ENCODE measurements at regions not wholly inside any gene's neighbourhood (a gene's known extent, or its start where the extent isn't known, plus 50 kb on each side); places are given as distances from the start of the nearest gene placed in this dataset.

- Histone ChIP-seq H3K27ac (ENCODE audit: low read depth in 1 of 2, low read length in 2 of 2) (no peak overlapping the region), H3K36me3 (ENCODE audit: insufficient read depth, low read length) (no peaks in the 10 kb centered on the region), H3K27me3 (ENCODE audit: control insufficient read depth in 1 of 2, insufficient read depth in 2 of 2, low read length in 2 of 2) (no peaks in the 10 kb centered on the region), H3K9me3 (ENCODE audit: control insufficient read depth in 1 of 2, insufficient read depth in 1 of 2, low read length in 2 of 2) (no peaks in the 10 kb centered on the region), H3K4me1 (ENCODE audit: insufficient read depth, low read length) (no peaks in the 10 kb centered on the region), H3K4me3 (ENCODE audit: low read length) (no peak overlapping the region)
- TF ChIP-seq, protein P1, sequence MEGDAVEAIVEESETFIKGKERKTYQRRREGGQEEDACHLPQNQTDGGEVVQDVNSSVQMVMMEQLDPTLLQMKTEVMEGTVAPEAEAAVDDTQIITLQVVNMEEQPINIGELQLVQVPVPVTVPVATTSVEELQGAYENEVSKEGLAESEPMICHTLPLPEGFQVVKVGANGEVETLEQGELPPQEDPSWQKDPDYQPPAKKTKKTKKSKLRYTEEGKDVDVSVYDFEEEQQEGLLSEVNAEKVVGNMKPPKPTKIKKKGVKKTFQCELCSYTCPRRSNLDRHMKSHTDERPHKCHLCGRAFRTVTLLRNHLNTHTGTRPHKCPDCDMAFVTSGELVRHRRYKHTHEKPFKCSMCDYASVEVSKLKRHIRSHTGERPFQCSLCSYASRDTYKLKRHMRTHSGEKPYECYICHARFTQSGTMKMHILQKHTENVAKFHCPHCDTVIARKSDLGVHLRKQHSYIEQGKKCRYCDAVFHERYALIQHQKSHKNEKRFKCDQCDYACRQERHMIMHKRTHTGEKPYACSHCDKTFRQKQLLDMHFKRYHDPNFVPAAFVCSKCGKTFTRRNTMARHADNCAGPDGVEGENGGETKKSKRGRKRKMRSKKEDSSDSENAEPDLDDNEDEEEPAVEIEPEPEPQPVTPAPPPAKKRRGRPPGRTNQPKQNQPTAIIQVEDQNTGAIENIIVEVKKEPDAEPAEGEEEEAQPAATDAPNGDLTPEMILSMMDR (IDR thresholded peaks at IDR 0.05), result no peak
- no peaks in the 10 kb centered on the region for H3K4me1 Mint-ChIP-seq (ENCODE audit: low read depth)
- H3K36me3 Mint-ChIP-seq (ENCODE audit: low read depth), result no peaks in the 10 kb centered on the region
- H3K27ac Mint-ChIP-seq, result no peak overlapping the region
- ChIA-PET POLR2A (no interaction called here), CTCF (no interaction called here)
- ATAC-seq (ENCODE audit: poor library complexity) (no peak), DNase-seq (no peak)
- H3K4me3 Mint-ChIP-seq, result no peak overlapping the region
- no peaks in the 10 kb centered on the region for H3K27me3 Mint-ChIP-seq
- no peaks in the 10 kb centered on the region for H3K9me3 Mint-ChIP-seq
- intact Hi-C loops (cut with DNase I, micrococcal nuclease), result no loop called here
Measured at GRCh38 chr20:52071136-52071535, 120.4 kb downstream of the ZFP64 start.

DNA sequence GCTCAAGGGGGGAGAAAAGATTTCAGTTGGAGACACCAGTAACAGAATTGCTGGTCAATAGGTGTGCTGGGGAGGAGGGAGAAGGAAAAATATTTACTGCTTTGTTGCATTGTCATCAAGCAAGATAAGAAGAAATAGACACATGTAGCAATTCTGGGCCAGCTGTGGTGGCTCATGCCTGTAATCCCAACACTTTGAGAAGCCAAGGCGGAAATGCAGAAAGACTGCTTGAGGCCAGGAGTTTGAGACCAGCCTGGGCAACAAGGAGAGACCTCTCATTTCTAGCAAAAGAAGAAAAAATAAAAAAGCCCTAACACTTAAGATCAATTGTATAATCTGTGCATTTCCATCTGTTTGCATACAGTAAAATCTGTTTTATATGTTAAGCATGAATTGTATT is 126.6 kb downstream of the ZFP64 start:
- H3K4me3 ChIP-seq (ENCODE audit: low read length), result no peak overlapping the region
- intact Hi-C loops (cut with DNase I, micrococcal nuclease), result no loop called here
- ChIA-PET CTCF (no interaction called here), POLR2A (no interaction called here)
- no peak overlapping the region for H3K27ac ChIP-seq (ENCODE audit: low read depth in 1 of 2, low read length in 2 of 2)
- DNase-seq (no peak), ATAC-seq (ENCODE audit: poor library complexity) (no peak)
- no peaks in the 10 kb centered on the region for H3K27me3 ChIP-seq (ENCODE audit: control insufficient read depth in 1 of 2, insufficient read depth in 2 of 2, low read length in 2 of 2)
- H3K9me3 ChIP-seq (ENCODE audit: control insufficient read depth in 1 of 2, insufficient read depth in 1 of 2, low read length in 2 of 2), result no peaks in the 10 kb centered on the region
- no peaks in the 10 kb centered on the region for H3K4me1 Mint-ChIP-seq (ENCODE audit: low read depth)
- H3K4me1 ChIP-seq (ENCODE audit: insufficient read depth, low read length), result no peaks in the 10 kb centered on the region
- TF ChIP-seq, protein P1 (IDR thresholded peaks at IDR 0.05), result no peak
- H3K9me3 Mint-ChIP-seq, result no peaks in the 10 kb centered on the region
- H3K36me3 Mint-ChIP-seq (ENCODE audit: low read depth), result peaks cover 4% of the 10 kb centered on the region
- no peak overlapping the region for H3K27ac Mint-ChIP-seq
- H3K36me3 ChIP-seq (ENCODE audit: insufficient read depth, low read length), result no peaks in the 10 kb centered on the region
- H3K27me3 Mint-ChIP-seq, result no peaks in the 10 kb centered on the region
- H3K4me3 Mint-ChIP-seq, result no peak overlapping the region

- POLR2A ChIA-PET, result no interaction called here
- peaks cover 4% of the 10 kb centered on the region for H3K9me3 Mint-ChIP-seq
Measured at GRCh38 chr20:52062452-52063209, 128.9 kb downstream of the ZFP64 start.

More at GRCh38 chr20:52062452-52063209, 128.9 kb downstream of the ZFP64 start:
- TF ChIP-seq, protein P1 (IDR thresholded peaks at IDR 0.05), result no peak
- intact Hi-C loops (cut with DNase I, micrococcal nuclease), result no loop called here
- CTCF ChIA-PET, result no interaction called here
- ATAC-seq (ENCODE audit: poor library complexity) (no peak), DNase-seq (no peak)
- H3K4me1 ChIP-seq (ENCODE audit: insufficient read depth, low read length), result no peaks in the 10 kb centered on the region
- H3K27ac Mint-ChIP-seq, result no peak overlapping the region
- H3K36me3 Mint-ChIP-seq (ENCODE audit: low read depth), result peaks cover 7% of the 10 kb centered on the region
- H3K4me3 ChIP-seq (ENCODE audit: low read length), result no peak overlapping the region
- H3K27me3 Mint-ChIP-seq, result no peaks in the 10 kb centered on the region
- no peaks in the 10 kb centered on the region for H3K27me3 ChIP-seq (ENCODE audit: control insufficient read depth in 1 of 2, insufficient read depth in 2 of 2, low read length in 2 of 2)
- H3K4me3 Mint-ChIP-seq, result no peak overlapping the region
- no peak overlapping the region for H3K27ac ChIP-seq (ENCODE audit: low read depth in 1 of 2, low read length in 2 of 2)
- no peaks in the 10 kb centered on the region for H3K4me1 Mint-ChIP-seq (ENCODE audit: low read depth)
- H3K36me3 ChIP-seq (ENCODE audit: insufficient read depth, low read length), result no peaks in the 10 kb centered on the region
- H3K9me3 ChIP-seq (ENCODE audit: control insufficient read depth in 1 of 2, insufficient read depth in 1 of 2, low read length in 2 of 2), result peaks cover 0 to 5% of the 10 kb centered on the region in 2 experiments
